MM.1S (cell line): ENCODE measurements at regions not wholly inside any gene's neighbourhood (a gene's known extent, or its start where the extent isn't known, plus 50 kb on each side); places are given as distances from the start of the nearest gene placed in this dataset.

ENCODE experiments used
- DNase-seq: peaks from one replicate; pipeline ENCODE4 v3.0.0-alpha.2; 2015
- H2AFZ ChIP-seq: fragments of 300-600 bp; sonication (generic); 2 replicates; pipeline ENCODE4 v1.6.0; 2016; ENCODE audit warnings: antibody characterized with exemption, low read length
- H3F3A ChIP-seq: fragments of 300-600 bp; sonication (generic); 2 replicates; pipeline ENCODE4 v1.6.1; 2016; ENCODE audit warnings: mild to moderate bottlenecking, antibody characterized with exemption, low read length, moderate library complexity, mixed read lengths; ENCODE audit not compliant: insufficient read depth
- H3K27ac ChIP-seq: fragments of 300-600 bp; sonication (generic); 2 replicates; pipeline ENCODE4 v1.5.1; 2016; ENCODE audit warnings: mild to moderate bottlenecking, low read length
- H3K27me3 ChIP-seq: fragments of 300-600 bp; sonication (generic); replicated peaks from 2 replicates; pipeline ENCODE4 v1.6.0; 2016; ENCODE audit warnings: low read length; ENCODE audit not compliant: insufficient read depth
- H3K36me3 ChIP-seq: fragments of 300-600 bp; sonication (generic); replicated peaks from 2 replicates; pipeline ENCODE4 v1.6.1; 2016; ENCODE audit warnings: mild to moderate bottlenecking, low read length, mixed read lengths; ENCODE audit not compliant: insufficient read depth
- H3K4me1 ChIP-seq: fragments of 300-600 bp; sonication (generic); 2 replicates; pipeline ENCODE4 v1.6.1; 2016; ENCODE audit warnings: low read length, mixed read lengths
- H3K4me2 ChIP-seq: fragments of 300-600 bp; sonication (generic); 2 replicates; pipeline ENCODE4 v1.6.0; 2016; ENCODE audit warnings: low read depth, low read length
- H3K4me3 ChIP-seq: fragments of 300-600 bp; sonication (generic); 2 replicates; pipeline ENCODE4 v1.5.1; 2016; ENCODE audit warnings: low read length, mixed read lengths
- H3K79me2 ChIP-seq: fragments of 300-600 bp; sonication (generic); 2 replicates; pipeline ENCODE4 v1.6.1; 2016; ENCODE audit warnings: mixed run types, low read length, mixed read lengths
- H3K9ac ChIP-seq: fragments of 300-600 bp; sonication (generic); 2 replicates; pipeline ENCODE4 v1.6.1; 2016; ENCODE audit warnings: low read length, mixed read lengths
- H3K9me2 ChIP-seq: fragments of 300-600 bp; sonication (generic); replicated peaks from 2 replicates; pipeline ENCODE4 v1.6.1; 2016; ENCODE audit warnings: mild to moderate bottlenecking, low read length, mixed read lengths; ENCODE audit not compliant: insufficient read depth
- H3K9me3 ChIP-seq: fragments of 300-600 bp; sonication (generic); replicated peaks from 2 replicates; pipeline ENCODE4 v1.6.1; 2016; ENCODE audit warnings: mild to moderate bottlenecking, low read length, mixed read lengths; ENCODE audit not compliant: insufficient read depth
- H4K20me1 ChIP-seq: fragments of 300-600 bp; sonication (generic); 2 replicates; pipeline ENCODE4 v1.6.1; 2016; ENCODE audit warnings: mild to moderate bottlenecking, low read length, moderate library complexity, mixed read lengths; ENCODE audit not compliant: insufficient read depth
- CTCF ChIP-seq: fragments of 300-600 bp; sonication (generic); IDR thresholded peaks from 2 replicates; pipeline ENCODE4 v1.5.1; 2016; ENCODE audit warnings: antibody characterized with exemption, low read length, mixed read lengths
- EZH2 ChIP-seq: fragments of 300-600 bp; sonication (generic); optimal IDR thresholded peaks from 2 replicates; pipeline ENCODE3; 2017; ENCODE audit warnings: low read depth, mild to moderate bottlenecking, antibody characterized with exemption, low read length, mixed read lengths
- EZH2phosphoT487 ChIP-seq: fragments of 300-600 bp; sonication (generic); IDR thresholded peaks from 2 replicates; pipeline ENCODE4 v1.6.1; 2018; ENCODE audit warnings: antibody characterized with exemption, low read length

GRCh38 chr15:91520850-91521249 lies 332.7 kb upstream of the SLCO3A1 start:
- Histone ChIP-seq H3K4me3 (no peak overlapping the region), H3K36me3 (no peaks in the 10 kb centered on the region), H3K9me3 (no peaks in the 10 kb centered on the region), H3K27ac (no peak overlapping the region), H3K4me1 (no peaks in the 10 kb centered on the region), H2AFZ (no peak overlapping the region), H3K79me2 (no peaks in the 10 kb centered on the region), H3K9me2 (no peaks in the 10 kb centered on the region), H3K4me2 (no peak overlapping the region), H3K27me3 (no peaks in the 10 kb centered on the region), H3K9ac (no peak overlapping the region), H4K20me1 (no peaks in the 10 kb centered on the region), H3F3A (no peaks in the 10 kb centered on the region)
- no peak for DNase-seq
- TF ChIP-seq CTCF (no peak), EZH2phosphoT487 (no peak), EZH2 (no peak)

GRCh38 chr15:91521548-91521947 lies 332.0 kb upstream of the SLCO3A1 start:
- Histone ChIP-seq H3K27ac (no peak overlapping the region), H2AFZ (no peak overlapping the region), H3K9me2 (no peaks in the 10 kb centered on the region), H3K36me3 (no peaks in the 10 kb centered on the region), H3F3A (no peaks in the 10 kb centered on the region), H3K4me3 (no peak overlapping the region), H4K20me1 (no peaks in the 10 kb centered on the region), H3K9me3 (no peaks in the 10 kb centered on the region), H3K4me1 (no peaks in the 10 kb centered on the region), H3K9ac (no peak overlapping the region), H3K27me3 (no peaks in the 10 kb centered on the region), H3K79me2 (no peaks in the 10 kb centered on the region), H3K4me2 (no peak overlapping the region)
- TF ChIP-seq EZH2 (no peak), CTCF (no peak), EZH2phosphoT487 (no peak)
- DNase-seq = no peak

- Histone ChIP-seq H3K27ac (no peak overlapping the region), H3K4me1 (no peaks in the 10 kb centered on the region), H3K36me3 (no peaks in the 10 kb centered on the region), H2AFZ (no peak overlapping the region), H3K4me3 (no peak overlapping the region), H4K20me1 (no peaks in the 10 kb centered on the region), H3K79me2 (no peaks in the 10 kb centered on the region), H3F3A (no peaks in the 10 kb centered on the region), H3K27me3 (no peaks in the 10 kb centered on the region), H3K9ac (no peak overlapping the region), H3K4me2 (no peak overlapping the region), H3K9me2 (no peaks in the 10 kb centered on the region), H3K9me3 (no peaks in the 10 kb centered on the region)
- DNase-seq = no peak
- no peak for TF ChIP-seq EZH2phosphoT487
- TF ChIP-seq CTCF = no peak
- no peak for TF ChIP-seq EZH2
Observed at GRCh38 chr15:91521996-91522395, 331.5 kb upstream of the SLCO3A1 start.
